Epidermal melanocyte (primary cell): ENCODE measurements at regions not wholly inside any gene's neighbourhood (a gene's known extent, or its start where the extent isn't known, plus 50 kb on each side); places are given as distances from the start of the nearest gene placed in this dataset.
"Not testable (repeated sequence)": the region's sequence is repeated elsewhere in the genome, so short reads cannot be mapped to it uniquely, and the experiment has no call there.

ENCODE experiments used
- DNase-seq: peaks from one replicate; pipeline ENCODE4 v3.0.0; 2011; ENCODE audit warnings: low spot score; ENCODE audit not compliant: insufficient read length

- not testable (repeated sequence) for DNase-seq
Observed at GRCh38 chr1:147348592-147348991, 106.1 kb downstream of the CHD1L start.

GRCh38 chr1:147349533-147349932 lies 107.0 kb downstream of the CHD1L start:
- no peak for DNase-seq

- DNase-seq, result no peak
Observed at GRCh38 chr1:147351140-147351835, 108.8 kb downstream of the CHD1L start.

GRCh38 chr1:147377263-147378246 lies 135.1 kb downstream of the CHD1L start:
- DNase-seq, result no peak

- DNase-seq, result no peak
Observed at GRCh38 chr1:147379889-147380288, 137.4 kb downstream of the CHD1L start.

GRCh38 chr1:147384804-147385203 lies 142.3 kb downstream of the CHD1L start:
- no peak for DNase-seq

- DNase-seq, result no peak
Observed at GRCh38 chr1:147388969-147389368, 146.5 kb downstream of the CHD1L start.

GRCh38 chr1:147389532-147390184 lies 147.2 kb downstream of the CHD1L start:
- DNase-seq, result peak; percentile 48

- DNase-seq, result no peak
Observed at GRCh38 chr1:147390185-147390542, 147.7 kb downstream of the CHD1L start.

GRCh38 chr1:147391114-147391513 lies 148.6 kb downstream of the CHD1L start:
- DNase-seq, result no peak

GRCh38 chr1:147402326-147403045 lies 138.8 kb upstream of the BCL9 start:
- not testable (repeated sequence) for DNase-seq

- not testable (repeated sequence) for DNase-seq
Observed at GRCh38 chr1:147404344-147404743, 137.0 kb upstream of the BCL9 start.

- no peak for DNase-seq
Observed at GRCh38 chr1:147409886-147410285, 131.4 kb upstream of the BCL9 start.

GRCh38 chr1:147413110-147413605 lies 128.1 kb upstream of the BCL9 start:
- DNase-seq, result no peak

- no peak for DNase-seq
Observed at GRCh38 chr1:147414505-147415163, 126.7 kb upstream of the BCL9 start.

GRCh38 chr1:147417024-147417423 lies 124.3 kb upstream of the BCL9 start:
- no peak for DNase-seq

- not testable (repeated sequence) for DNase-seq
Observed at GRCh38 chr1:147423100-147423827, 118.0 kb upstream of the BCL9 start.

- DNase-seq, result no peak
Observed at GRCh38 chr1:147434921-147435320, 106.4 kb upstream of the BCL9 start.

- DNase-seq, result no peak
Observed at GRCh38 chr1:147444381-147444780, 96.9 kb upstream of the BCL9 start.

GRCh38 chr1:147451628-147452027 lies 89.7 kb upstream of the BCL9 start:
- no peak for DNase-seq
